Stimulated activated CD4-positive, alpha-beta T cell treated with anti-CD3 and anti-CD28 coated beads, Interleukin-1b, Interleukin-23, amount 100 ng/mL, for 1 hour (primary cell): ENCODE measurements at regions not wholly inside any gene's neighbourhood (a gene's known extent, or its start where the extent isn't known, plus 50 kb on each side); places are given as distances from the start of the nearest gene placed in this dataset.
"Not testable (repeated sequence)": the region's sequence is repeated elsewhere in the genome, so short reads cannot be mapped to it uniquely, and the experiment has no call there.

Source experiments
- DNase-seq, 2 donors: peaks; one replicate each; pipeline ENCODE4 v3.0.0-alpha.2; 2020; ENCODE audit warnings: low read depth in 2 of 2

DNA sequence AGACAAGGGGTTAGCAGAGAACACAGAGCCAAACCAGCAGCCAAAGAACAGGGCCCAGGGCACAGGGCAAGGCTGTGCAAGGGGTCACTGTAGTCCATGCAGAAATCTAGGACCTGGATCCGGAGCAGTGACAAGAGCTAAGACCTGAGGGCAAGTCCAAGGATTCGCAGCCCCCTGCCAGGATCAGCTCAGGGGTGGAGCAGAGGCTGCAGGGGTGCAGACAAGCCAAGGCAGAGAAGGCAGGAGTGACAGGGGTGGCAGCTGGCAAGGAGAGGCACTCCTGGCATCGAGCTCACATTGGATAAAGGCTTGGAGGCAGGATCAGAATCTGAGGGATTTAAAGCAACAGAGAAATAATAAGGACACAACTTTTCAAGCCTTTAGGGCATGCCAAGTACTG, 80.7 kb upstream of the NANOS1 start:
- no peak for DNase-seq

DNA sequence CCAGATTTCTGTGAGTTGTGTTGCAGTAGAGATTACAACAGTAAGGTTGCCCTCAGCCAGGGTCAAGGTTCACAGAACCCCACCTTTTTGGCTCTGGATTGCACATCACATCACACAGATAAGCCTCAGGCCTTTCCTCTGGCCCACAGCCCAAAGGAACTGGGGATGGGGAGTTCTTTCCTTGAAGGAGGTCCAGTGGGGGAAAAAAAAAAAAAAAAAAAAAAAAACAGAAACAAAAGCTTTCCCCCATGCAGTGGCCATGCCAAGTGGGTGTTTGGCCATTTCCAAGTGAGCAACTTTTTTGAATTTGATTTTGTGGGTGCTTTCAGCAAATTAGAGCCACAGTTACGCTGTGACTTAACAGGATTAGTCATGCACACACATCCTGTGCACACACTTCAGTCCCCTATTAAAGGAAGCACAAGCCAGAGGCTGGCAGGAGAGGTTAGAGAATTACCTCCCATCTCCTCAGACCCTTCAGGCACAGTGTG, 79.3 kb upstream of the NANOS1 start:
- DNase-seq: no peak

DNA sequence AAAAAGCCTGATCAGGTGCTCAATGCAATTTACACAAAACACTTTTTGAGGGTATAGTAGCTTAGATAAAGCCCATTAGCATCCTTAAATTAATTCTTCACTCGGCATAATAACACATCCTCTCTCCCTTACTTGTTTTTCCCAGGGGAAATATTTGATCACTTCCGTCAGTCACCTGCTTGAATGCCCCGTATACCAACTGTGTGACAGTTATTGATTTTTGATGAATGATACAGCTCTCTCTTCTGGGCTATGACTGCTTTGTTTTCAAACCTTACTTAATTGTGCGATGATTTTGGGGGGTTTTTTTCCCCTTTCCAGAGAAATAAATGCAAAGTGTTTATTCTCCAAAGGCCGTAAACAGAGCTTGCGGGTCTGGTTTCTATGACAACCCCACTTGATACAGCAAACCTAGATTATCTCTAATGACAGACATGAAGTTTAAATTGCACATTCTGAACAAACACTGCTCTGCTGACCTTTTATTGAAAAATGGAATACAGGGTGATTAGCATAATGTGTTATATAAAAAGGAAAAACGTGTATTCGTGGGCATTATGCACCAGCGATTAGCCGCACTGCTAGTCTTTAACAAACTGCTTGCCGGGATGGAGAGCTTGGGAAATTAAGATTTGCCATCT, 78.4 kb upstream of the NANOS1 start:
- no peak for DNase-seq

DNA sequence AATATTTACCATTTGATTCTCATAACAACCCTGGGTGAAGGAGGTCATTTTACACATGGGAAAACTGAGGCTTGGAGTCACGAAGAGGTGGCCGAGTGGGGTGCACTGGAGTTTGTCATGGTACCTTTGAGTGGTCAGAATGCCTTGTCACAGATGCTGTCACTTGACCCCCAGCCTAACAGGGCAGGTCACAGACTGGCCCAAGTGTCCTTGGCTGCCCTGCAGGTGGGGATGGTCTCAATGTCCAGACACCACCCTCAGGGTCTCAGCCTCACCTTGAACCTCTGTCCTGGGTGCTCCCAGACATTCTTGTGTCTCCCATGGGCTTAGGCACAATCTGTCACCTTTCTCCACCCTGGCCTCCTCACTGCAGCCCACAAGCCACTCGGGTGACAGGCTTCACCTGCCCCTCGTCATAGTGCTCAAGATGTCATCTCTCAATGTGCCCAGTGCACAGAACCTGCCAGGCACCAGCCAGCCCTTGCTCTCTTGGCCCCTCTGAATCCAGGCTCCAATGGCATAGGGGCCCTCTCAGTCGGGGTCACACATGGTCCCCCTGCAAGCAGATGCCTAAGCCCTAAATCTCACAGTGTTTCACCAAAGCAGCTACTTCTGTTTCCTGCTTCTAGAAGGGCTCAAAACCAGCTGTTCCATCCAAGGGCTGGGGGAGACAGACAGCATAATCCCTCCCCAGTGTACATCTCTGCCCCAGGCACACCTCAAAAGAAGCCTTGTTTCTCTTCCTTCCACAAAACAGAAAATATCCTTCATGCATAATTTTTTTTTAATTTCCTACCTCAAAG, 76.8 kb upstream of the NANOS1 start:
- DNase-seq: no peak

DNA sequence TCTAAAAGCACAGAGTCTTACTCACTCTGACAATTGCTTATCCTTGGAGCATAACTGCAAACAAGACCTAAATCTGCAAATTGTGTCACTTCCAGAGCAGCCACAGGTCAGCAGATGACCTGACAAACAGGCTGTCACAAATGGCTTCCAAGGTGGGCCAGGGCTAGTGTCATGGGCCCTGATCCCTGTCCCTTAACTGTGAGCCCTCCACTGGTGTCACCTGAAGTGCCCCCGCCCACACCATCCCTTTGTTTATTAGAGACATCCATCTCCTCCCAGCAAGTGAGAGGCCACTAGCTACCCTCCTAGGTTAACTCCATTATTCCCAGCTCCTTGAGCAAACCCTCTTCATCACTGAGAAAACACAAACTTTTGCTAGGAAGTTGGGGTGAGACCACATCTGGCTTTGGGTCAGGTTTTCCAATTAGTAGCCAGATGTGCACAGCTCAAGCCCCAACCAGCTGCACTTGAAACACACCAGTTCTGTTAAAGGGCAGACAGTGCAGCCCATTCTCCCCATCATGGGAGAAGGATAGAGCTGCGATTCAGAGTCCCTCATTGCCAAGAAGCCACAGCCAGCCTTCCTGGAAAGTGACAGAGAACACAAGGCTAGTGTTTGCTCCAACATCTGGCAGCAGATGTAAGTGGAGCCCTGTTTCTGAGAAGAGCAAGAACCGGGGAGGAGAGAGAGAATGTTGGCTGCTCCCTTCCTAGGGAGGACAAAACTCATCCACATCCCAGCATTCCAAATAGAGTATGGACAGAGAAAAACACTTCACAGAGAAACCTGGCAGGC, 75.7 kb upstream of the NANOS1 start:
- no peak for DNase-seq

DNA sequence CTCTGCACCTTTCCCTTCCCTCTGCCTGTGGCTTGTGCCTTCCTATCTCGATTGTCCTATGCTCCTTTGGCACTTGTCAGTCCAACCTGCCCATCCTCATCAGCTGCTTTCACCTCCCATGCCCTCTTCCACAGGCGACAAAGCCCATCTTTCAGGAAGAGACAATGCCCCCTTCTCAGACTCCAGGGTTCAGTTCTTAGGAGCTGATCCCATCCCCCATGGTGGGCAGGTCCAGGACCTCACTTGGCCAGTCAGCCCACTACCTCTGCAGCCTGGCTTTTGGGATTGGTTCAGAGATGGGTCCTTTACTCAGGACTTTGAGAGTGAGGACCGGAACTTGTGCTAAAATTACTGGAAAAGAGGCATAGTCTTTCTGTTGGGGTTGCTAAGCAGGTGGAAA, 74.0 kb upstream of the NANOS1 start:
- DNase-seq: no peak

DNA sequence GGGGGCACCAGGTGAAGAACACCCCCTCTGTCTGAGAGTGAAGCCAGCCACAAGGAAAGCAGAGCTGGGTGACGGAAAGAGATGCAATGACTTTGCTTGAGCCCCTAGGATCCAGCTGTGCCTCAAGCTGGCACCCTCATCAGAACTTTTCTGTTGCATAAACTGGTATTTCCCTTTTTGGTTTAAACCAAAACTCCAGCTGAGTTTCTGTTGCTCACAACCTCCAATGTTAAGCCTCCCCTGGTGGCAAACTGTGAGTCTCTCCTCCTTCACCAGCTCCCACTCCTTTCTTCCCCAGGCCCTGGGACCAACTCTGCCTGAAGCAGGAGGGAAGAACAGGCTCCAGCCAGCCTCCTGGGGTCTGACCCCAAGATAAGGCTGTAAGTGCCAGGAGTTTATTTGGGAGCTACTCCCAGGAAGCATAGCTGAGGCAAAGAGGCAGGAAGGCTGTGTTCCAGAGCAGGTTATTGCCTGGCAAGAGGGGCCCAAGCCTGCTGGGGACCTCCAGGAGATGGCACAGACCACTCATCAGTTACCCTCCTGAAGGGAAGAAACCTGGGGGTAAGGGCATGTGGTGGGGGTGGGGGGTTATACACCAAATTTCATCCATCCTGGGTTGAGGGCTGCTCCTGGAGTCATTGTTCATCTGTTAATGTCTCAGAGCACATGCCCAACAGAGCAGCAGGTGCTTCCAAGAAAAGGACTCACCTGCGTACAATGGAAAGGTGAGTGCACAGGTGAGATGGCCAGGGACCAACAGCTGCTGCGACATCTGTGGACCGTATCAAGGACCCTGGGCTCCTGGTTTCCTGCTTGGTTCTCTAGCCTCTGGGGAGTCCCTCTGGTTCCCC, 73.3 kb upstream of the NANOS1 start:
- no peak for DNase-seq

DNA sequence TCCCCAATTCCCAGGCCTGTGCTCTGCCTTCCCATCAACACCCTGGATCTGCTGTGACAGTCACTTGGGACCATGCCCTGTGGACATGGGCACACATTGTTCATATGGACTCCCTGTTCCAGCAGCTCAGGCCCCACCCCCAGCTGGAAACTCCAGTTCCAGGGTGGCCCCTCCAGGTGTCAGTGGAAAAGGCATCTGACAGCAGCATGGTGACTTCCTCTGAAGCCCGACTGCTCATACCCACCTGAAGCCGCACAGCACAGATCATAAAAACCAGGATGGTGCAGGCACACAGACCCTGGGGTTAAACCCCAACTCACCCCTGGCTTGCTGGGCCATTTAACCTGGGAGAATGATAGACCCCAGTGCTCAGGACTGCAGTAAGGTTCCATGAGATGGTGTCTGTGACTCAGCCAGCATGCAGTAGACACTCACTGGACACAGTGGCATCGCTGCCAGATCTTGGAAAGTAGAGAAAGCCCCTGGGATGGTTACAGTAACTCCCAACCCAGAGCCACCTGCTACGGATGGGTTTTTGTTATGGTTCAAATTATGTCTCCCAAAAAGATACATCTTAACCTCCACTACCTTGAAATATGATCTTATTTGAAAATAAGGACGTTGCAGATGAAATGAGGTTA, 72.6 kb upstream of the NANOS1 start:
- no peak for DNase-seq

DNA sequence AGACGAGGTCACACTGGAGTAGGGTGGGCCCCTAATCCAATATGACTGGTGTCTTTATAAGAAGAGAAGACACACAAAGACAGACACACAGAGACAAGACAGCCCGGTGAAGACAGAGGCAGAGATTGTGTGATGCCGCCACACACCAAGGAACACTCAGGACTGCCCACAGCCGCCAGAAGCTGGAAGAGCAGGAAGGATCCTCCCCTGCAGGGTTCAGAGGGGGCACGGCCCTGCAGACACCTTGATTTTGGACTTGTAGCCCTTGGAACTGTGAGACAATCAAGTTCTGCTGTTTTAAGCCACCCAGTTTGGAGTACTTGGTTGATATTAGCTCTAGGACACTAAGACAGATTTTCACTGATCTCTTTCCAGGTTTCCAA, 72.1 kb upstream of the NANOS1 start:
- DNase-seq: no peak

DNA sequence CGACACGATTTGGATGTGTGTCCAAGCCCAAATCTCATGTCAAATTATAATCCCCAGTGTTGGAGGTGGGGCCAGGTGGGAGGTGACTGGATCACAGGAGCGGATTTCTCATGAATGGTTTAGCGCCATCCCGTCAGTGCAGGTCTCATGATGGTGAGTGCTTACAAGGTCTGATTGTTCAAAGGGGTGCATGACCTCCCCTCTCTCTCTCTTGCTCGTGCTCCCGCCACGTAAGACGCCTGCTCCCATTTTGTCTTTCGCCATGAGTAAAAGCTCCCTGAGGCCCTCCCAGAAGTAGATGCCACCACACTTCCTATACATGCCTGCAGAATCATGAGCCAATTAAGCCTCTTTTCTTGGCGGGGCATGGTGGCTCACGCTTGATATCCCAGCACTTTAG, 71.5 kb upstream of the NANOS1 start:
- no peak for DNase-seq

DNA sequence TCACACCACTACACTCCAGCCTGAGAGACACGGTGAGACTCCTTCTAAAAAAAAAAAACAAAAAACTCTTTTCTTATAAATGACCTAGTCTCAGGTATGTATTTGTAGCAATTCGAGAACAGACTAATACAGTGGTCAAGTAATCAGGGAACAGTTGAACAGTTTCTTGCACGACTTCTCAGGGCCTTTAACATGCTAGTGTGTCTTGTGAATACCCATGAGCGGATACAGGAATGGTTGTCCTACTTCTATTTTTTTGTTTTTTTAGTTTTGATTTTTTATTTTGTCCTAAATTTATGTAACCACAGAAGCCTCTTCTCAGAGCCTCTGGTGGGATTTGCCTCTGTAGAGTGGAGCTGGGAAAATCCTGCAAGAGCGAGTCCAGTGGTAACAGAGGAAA, 71.0 kb upstream of the NANOS1 start:
- DNase-seq: no peak

DNA sequence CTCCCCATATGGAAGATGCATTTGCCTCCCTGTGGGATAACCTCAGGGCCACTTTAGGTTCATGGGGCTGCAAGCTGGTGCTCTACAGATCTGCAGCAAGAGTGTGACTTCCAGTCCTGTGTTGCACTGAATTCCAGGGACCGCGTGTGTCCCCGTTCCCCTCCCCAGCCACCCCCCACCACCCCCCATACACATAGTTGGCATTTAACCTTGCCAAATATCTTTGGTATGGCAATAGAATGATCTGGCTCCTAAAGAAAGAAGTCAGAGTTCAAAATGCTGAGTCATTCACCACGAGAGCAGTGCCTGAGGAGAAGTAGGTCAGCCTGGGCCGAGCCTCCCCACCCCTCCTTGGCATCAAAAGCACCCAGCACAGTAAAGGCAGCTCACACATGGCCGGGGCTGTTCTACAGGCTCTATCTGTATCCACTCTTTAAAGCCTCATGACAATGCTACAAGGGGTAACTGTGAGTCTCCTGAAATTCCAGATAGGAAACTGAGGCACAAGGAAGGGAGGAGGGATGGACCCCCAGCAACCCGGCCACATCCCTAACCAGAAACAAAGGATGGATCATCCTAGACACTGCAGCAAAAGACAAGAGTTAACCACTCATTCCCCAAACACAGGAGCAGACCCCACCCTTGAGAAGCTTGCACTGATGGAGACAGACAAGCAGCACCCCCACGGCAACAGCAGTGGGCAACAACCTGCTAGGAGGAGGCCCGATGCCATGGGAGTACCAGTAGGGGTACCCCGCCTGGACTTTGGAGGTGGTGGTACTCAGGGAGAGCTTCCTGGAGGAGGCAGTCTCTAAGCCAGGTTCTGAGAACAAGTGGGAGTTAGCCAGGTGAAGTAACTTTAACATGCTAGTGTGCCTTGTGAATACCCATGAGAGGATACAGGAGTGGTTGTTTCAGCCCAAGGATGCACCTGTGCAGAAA, 70.3 kb upstream of the NANOS1 start:
- DNase-seq: no peak

DNA sequence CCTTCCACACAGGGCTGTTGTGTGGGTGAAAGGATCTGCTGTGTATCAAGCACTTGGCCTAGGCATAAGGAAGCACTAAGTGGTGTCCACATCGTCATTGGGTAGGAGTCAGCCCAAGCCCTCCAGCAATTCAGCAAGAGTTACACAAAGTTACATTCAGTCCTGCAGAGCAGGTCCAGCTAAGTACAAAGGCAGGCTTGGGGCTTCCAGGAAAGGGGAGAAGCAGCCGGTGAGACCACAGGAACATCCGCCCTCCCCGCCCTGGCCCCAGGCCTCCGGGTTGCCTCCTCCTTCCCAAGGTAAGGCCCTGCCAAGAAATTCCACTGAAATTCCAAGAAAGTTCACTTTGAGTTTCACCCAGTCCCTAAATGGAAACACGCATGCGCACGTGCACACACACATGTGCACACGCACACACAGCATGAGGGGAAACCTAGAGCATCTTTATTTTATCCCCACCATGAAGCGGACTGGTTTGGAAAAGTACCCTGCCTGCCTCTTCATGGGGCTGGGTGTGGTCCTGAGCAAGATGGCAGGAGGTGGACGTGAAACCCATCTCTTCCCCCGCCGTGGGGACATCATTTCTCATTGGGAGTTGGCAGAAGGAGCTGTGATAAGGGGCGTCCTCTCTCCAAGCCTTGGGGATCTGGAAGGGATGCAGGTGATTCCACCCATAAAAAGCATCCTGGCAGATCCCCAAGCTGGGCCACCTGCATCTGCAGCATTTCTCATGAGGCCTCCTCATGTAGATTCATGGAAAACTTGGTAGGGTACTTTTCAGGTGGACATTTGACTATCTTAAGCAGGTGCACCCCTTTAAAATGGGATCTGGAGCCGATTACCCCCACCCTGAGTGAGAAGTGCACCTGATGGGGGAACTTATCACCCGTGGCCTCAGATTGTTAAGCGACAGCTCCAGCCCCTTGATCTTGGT, 69.1 kb upstream of the NANOS1 start:
- no peak for DNase-seq

DNA sequence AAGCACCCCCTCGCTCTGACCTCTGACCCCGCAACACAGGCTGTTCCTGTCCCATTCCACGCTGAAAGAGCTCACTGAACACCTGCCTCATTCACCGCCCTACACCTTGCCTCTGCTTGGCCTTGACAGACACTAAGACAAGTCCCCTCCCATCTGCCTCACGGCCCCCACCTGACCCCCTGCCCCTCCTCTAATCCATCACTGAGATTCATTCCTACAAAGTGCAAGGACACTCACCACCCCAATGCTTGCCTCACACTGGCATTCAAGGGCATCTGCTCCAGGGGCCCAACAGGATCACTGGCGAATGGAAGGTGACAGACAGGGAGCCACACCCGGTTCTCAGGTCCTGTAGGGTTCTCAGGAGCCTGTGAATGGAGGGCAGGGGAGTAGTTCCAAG, 68.1 kb upstream of the NANOS1 start:
- no peak for DNase-seq

DNA sequence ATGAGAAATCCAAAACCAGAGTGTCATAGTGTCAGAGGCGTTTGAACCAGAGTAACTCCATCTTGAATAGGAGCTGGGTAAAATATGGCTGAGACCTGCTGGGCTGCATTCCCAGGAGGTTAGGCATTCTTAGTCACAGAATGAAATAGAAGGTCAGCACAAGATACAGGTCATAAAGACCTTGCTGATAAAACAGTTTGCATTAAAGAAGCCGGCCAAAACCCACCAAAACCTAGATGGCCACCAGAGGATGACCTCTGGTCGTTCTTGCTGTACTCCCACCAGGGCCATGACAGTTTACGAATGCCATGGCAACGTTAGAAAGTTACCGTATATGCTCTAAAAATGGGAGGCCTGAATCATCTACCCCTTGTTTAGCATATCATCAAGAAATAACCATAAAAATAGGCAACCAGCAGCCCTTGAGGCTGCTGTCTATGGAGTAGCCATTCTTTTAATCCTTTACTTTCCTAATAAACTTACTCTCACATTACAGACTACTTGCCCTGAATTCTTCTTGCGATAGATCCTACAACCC, 67.1 kb upstream of the NANOS1 start:
- DNase-seq: not testable (repeated sequence)

DNA sequence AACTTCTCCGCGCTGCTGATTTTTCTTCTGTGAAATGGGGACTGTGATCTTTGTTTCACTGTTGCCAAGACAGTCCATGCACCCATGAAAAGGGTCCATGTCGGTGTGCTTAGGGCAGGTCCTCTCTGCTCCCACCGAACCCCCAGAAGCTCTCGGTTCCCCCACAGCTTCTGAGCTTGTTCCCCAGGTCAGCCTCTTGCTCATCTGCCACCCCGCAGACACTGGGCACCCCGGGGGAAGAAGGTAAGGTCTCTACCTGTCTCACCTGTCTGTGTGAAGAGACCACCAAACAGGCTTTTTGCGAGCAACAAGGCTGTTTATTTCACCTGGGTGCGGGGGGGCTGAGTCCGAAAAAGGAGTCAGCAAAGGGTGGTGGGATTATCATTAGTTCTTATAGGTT, 66.2 kb upstream of the NANOS1 start:
- DNase-seq: no peak

DNA sequence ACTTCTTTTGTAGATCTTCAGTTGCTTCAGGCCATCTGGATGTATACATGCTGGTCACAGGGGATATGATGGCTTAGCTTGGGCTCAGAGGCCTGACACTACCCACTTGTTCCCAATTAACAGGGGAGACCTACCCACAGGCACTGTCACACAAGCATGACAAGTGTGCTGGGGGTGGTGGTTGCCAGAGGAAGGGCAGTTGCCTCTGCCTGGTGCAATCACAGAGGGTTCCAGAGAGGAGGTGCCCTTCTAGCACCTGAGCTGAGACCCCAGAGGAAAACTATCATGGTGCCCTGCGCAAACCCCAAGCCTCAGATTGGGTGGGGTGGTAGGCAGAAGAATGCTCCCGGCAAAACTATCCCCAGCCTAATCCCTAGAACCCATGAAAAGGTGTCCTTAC, 65.6 kb upstream of the NANOS1 start:
- no peak for DNase-seq

DNA sequence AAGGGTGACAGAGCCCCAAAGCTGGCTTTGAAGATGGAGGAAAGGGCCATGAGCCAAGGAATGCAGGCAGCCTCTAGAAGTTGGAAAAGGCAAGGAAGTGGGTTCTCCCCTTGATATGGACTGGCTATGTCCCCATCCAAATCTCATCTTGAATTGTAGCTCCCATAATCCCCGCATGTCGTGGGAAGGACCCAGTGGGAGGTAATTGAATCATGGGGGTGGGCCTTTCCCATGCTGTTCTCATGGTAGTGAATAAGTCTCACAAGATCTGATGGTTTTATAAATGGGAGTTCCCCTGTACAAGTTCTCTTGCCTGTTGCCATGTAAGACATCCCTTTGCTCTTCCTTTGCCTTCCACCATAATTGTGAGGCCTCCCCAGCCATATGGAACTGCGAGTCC, 65.0 kb upstream of the NANOS1 start:
- not testable (repeated sequence) for DNase-seq

DNA sequence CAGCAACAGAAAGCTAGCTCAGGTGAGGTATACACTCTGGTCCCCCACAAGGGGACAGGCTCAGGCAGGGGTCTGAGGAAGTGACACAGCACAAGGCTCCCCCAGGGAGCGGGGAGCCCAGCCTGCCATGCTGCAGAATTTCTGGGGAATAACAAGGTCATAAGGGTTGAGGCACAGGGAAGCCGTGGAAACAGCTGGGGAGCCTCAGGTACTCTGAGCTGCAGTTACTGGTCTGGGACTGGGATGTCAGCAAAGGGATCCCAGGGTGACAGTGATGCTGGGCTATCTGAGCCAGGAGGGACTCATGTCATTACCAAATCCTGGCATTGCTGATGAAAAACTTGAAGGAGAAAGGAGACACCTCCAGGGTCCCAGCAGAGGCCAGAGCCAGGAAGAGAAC, 64.4 kb upstream of the NANOS1 start:
- no peak for DNase-seq
